ENCODE measurements at regions not wholly inside any gene's neighbourhood (a gene's known extent, or its start where the extent isn't known, plus 50 kb on each side); places are given as distances from the start of the nearest gene placed in this dataset.
A peak's percentile ranks its signal among the peaks of the same experiment; 100 is the strongest.

DNA sequence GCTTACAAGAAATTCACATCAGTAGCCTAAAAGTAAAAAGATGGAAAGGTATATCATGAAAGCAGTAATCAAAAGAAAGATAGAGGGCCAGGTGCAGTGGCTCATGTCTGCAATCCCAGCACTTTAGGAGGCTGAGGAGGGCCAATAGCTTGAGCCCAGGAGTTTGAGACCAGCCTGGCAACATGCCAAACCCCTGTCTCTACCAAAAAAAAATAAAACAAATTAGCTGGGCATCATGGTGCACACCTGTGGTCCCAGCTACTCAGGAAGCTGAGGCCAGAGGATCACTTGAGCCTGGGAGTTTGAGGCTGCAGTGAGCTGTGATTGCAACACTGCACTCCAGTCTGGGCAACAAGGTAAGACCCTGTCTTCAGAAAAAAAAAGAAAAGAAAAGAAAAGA is 55.5 kb downstream of the GSPT2 start:
- DNase-seq = no peak

DNA sequence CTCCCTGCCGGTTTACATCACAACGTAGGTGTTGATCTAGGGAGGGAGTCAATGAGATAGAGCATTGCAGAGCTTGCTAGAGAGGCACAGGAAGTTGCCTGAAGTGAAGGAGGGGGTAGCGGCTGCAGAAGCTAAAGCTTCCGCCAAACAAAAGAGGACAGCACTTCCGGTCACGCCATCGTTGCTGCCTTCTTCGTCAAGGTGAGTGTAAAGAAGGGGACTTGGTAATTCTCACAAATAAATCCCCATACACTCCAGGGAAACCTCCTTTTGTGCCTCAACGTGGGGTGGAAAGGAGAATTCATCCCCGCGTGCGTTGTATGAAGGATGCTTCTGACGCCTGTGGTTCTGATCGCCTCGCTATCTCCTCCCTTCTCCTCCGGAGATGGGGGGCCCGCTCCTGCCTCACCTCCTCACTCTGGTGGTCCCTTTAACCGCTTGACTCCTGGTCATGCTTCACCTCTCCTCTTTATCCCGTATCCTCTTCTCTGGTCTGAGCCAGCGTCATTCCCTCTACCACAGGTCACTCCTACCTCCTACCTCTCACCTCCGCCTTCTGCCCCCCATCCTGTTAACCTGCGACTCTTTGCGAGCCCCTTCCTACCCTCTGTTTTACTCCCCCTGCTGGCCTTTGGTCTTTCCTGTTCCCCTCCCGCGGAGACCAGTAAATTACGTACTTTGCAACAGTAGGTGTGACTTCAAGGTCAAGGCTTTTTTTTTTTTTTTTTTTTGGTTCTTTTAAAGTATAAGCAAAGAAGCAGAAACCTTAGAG is 59.9 kb downstream of the GSPT2 start:
- DNase-seq = peak; percentile 71

DNA sequence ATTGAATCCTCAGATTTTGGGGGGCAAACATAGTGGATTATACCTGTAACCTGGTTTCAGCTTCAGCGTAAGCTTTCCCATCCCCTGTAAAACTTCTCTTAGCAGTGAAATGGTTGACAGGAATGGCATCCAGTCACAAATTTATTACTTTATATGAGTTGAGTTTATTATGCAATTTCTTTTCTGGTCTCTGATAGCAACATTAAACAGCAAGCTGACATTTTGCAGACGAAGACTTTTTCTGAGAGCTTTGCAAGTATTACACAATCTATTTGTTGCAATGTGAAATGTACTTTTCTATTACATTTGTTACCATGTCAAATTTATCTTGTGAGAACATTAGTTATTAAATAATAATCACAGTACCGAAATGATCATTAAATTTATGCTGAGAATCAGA is 60.6 kb downstream of the GSPT2 start:
- DNase-seq = no peak

DNA sequence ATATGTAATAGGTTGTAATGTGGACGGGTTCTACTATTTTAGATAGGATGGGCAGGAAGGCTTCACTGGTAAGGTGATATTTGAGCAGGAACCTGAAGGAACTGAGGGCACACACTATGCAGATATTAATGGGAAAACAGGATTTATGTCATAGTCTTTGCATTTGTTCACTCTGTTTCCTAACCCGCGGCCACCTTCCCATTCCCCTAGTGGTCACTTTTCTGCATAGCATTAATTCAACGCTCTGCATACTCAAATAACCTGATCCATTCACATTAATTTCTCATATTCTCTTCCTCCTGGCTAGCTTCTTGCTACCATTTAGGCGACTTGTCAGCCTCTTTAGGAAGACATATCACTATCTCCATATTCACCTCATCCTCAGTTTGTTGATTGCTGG is 61.5 kb downstream of the GSPT2 start:
- no peak for DNase-seq

DNA sequence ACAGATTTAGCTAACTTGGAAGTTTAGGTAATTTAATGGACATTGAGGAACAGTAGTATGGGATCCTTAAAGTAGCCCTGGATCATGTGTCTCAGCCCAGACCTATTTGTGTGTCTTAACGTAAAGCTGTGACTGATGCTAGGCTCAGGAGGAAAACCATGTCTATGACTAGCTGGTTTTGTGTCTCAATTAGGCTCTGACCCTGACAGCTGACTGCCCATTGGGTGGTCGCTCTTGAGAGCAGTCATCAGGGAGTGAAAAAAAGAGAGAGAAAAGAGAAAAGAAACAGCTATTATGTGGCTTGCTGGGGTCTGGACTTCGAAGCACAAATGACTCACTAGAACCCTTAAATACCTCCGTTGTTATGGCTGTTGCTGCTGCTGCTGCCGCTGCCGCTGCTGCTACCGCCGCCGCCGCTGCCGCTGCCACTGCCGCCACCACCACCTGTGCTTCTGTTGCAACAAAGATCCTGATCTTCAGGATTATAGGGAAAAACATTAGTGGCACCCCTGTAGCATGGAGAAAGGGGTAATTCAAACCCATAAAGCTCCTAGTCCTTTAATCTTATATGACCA is 70.7 kb downstream of the GSPT2 start:
- no peak for DNase-seq

DNA sequence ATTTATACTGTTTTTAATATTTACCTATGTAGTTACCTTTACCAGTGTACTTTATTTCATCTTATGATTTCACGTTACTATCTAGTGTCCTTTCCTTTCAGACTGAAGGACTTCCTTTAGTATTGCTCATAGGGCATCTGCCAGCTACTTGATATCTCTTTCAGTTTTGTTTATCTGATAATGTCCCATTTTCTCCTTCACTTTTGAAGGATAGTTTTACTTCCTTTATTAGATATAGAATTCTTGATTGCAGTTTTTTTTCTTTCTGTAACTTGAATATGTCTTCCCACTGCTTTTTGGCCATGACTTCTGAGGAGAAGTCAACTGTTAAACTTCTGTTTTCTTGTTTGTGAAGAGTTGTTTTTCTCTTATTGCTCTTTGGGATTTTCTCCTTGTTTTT is 69.4 kb upstream of the MAGED1 start:
- DNase-seq = no peak

DNA sequence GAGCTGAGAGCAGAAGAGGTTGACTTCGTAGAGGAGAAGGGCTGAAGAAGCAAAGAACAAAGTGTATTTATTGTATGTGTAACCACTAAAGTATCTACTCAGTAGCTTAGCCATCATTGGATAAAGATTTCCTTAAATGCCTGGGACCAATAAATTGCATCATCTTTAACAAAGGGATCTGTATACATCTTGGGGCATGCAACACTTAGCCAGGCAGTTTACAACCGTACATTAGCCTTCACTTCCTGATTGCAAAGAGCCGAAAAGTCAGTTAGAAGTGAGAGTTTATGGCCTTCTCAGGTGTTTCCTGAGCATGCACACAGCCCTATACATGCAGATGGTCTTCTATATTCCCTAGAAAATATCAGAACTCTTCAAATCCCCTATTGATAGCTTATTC is 68.0 kb upstream of the MAGED1 start:
- no peak for DNase-seq

DNA sequence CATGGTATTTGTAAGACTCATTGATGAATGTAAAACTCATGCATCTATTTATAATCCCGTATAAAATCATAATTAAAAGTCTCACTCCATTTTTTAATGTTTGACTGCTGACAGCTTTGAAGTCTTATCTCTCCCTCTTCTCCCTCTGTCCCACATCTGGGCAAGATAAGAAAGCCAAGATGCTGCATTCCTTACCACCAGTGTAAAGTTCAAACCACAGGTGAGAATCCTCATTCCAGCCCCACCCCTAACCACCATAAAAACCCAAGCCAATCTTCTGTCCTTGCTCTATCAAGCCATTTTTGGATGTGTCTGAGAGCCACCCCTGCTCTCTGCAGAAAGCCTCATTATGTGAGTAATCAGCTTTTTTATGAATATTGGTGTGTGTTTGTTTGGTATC is 59.3 kb upstream of the MAGED1 start:
- no peak for DNase-seq

DNA sequence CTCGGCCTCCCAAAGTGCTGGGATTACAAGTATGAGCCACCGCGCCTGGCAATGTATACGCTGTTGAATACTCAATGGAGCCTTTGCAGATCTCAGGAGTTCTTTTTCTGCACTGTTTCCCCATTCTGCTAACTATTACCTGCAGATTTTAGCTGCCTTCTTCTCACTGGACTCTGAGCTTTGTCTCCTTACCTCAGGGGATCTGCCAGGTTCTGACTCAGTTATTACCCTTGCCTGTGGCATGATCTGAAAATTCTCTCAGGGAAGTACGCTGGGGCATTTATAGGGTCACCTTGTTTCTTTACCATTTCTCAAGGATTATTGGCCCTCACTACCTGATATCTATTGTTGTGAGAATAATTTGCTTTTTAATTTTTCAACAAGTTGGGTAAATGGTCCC is 56.6 kb upstream of the MAGED1 start:
- no peak for DNase-seq

DNA sequence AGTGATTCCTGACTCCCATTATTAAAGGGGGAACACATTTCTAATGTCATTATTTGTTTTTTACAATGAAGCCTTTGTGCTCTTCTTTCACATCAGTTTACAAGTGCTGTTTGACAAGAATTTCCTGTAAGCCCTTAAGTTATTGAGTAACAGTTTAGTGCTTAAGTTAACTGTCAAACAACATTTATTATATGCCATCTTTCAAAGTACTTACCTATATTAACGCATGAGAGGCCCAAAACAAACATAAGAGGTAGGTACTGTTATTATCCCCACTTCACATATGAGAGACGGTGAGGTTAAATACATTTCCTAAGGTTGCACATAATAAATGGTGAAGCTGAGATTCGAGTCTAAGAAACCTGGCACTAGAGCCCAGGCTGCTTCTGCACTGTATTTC is 56.0 kb upstream of the MAGED1 start:
- DNase-seq = peak; percentile 66

DNA sequence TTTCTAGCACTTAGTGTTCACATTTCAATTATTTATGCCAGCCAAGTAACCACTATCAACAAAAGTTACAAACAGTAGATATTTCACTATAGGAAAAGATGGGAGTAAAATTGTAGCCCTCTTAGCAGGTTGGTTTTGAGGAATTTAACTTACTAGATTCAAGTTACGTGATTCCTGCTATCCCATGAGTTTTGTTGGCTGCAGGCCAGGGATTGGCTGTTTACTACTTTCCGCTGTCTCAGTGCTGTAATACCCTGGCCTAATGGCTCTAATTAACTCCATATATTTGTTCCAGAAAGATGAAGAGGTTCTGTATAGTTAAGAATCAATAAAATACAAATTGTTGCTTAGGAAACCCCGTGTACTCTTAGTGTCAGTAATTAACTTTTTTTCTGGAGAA is 55.5 kb upstream of the MAGED1 start:
- peak; percentile 66 for DNase-seq
